ENCODE measurements at regions not wholly inside any gene's neighbourhood (a gene's known extent, or its start where the extent isn't known, plus 50 kb on each side); places are given as distances from the start of the nearest gene placed in this dataset.

GRCh38 chr2:66748939-66749338, 314.0 kb downstream of the MEIS1 start:
- Histone ChIP-seq H3K4me1 (peaks cover 9% of the 10 kb centered on the region), H3K27ac (no peak overlapping the region)

GRCh38 chr2:66749566-66749965, 314.6 kb downstream of the MEIS1 start:
- WGBS, 2 donors: 90 to 95% methylated on average over 1 of the region's 1 CpG
- Histone ChIP-seq H3K4me1 (peaks cover 9% of the 10 kb centered on the region), H3K9me3 (no peaks in the 10 kb centered on the region), H3K4me3 (no peak overlapping the region), H3K27me3 (no peaks in the 10 kb centered on the region), H3K27ac (no peak overlapping the region), H3K36me3 (replicated peaks in 1 of 2; ENCODE audit: insufficient read depth in 1 of 2, low read depth in 2 of 2) (no peaks in the 10 kb centered on the region)
- ATAC-seq (no peak), DNase-seq (no peak)
- intact Hi-C loops (cut with DNase I): no loop called here
- no peak for TF ChIP-seq CTCF (IDR thresholded peaks at IDR 0.05)
- TF ChIP-seq POLR2A (IDR thresholded peaks at IDR 0.05): no peak

More at GRCh38 chr2:66748939-66749338, 314.0 kb downstream of the MEIS1 start:
- Histone ChIP-seq H3K27me3 (no peaks in the 10 kb centered on the region), H3K4me3 (no peak overlapping the region), H3K36me3 (replicated peaks in 1 of 2; ENCODE audit: insufficient read depth in 1 of 2, low read depth in 2 of 2) (no peaks in the 10 kb centered on the region), H3K9me3 (no peaks in the 10 kb centered on the region)
- TF ChIP-seq CTCF (IDR thresholded peaks at IDR 0.05) (no peak), POLR2A (IDR thresholded peaks at IDR 0.05) (no peak)
- intact Hi-C loops (cut with DNase I): no loop called here
- no peak for ATAC-seq
- WGBS, 2 donors: 69 to 74% methylated on average over 3 of the region's 3 CpGs
- DNase-seq: no peak

GRCh38 chr2:66753257-66753656, 318.3 kb downstream of the MEIS1 start:
- DNase-seq: no peak
- Histone ChIP-seq H3K27me3 (no peaks in the 10 kb centered on the region), H3K9me3 (no peaks in the 10 kb centered on the region), H3K27ac (no peak overlapping the region), H3K4me3 (no peak overlapping the region), H3K36me3 (replicated peaks in 1 of 2; ENCODE audit: insufficient read depth in 1 of 2, low read depth in 2 of 2) (no peaks in the 10 kb centered on the region), H3K4me1 (peaks cover 25% of the 10 kb centered on the region)
- intact Hi-C loops (cut with DNase I): no loop called here
- no peak for TF ChIP-seq CTCF (IDR thresholded peaks at IDR 0.05)
- no peak for TF ChIP-seq POLR2A (IDR thresholded peaks at IDR 0.05)
- ATAC-seq: no peak
- WGBS, 2 donors: 66 to 70% methylated on average over 1 of the region's 1 CpG

- WGBS, 2 donors: 79 to 86% methylated on average over 3 of the region's 3 CpGs
- H3K27me3 ChIP-seq: no peaks in the 10 kb centered on the region
- peaks cover 25% of the 10 kb centered on the region for H3K4me1 ChIP-seq
- ATAC-seq (no peak), DNase-seq (no peak)
- intact Hi-C loops (cut with DNase I): no loop called here
- TF ChIP-seq CTCF (IDR thresholded peaks at IDR 0.05): no peak
- no peak for TF ChIP-seq POLR2A (IDR thresholded peaks at IDR 0.05)
- no peak overlapping the region for H3K27ac ChIP-seq
- no peaks in the 10 kb centered on the region for H3K9me3 ChIP-seq
- H3K4me3 ChIP-seq: no peak overlapping the region
- no peaks in the 10 kb centered on the region for H3K36me3 ChIP-seq (replicated peaks in 1 of 2; ENCODE audit: insufficient read depth in 1 of 2, low read depth in 2 of 2)
Measured at GRCh38 chr2:66753660-66754059, 318.7 kb downstream of the MEIS1 start.

- H3K27me3 ChIP-seq: no peaks in the 10 kb centered on the region
- 13 to 19% methylated on average over 1 of the region's 1 CpG for WGBS, 2 donors
- peak; percentile 30 for ATAC-seq
- no peak for TF ChIP-seq CTCF (IDR thresholded peaks at IDR 0.05)
- no peak for TF ChIP-seq POLR2A (IDR thresholded peaks at IDR 0.05)
- no peaks in the 10 kb centered on the region for H3K36me3 ChIP-seq (replicated peaks in 1 of 2; ENCODE audit: insufficient read depth in 1 of 2, low read depth in 2 of 2)
- intact Hi-C loops (cut with DNase I): no loop called here
- H3K27ac ChIP-seq: no peak overlapping the region
- DNase-seq: no peak
- no peaks in the 10 kb centered on the region for H3K9me3 ChIP-seq
- no peak overlapping the region for H3K4me3 ChIP-seq
- H3K4me1 ChIP-seq: peaks cover 25% of the 10 kb centered on the region
Measured at GRCh38 chr2:66755974-66756373, 321.0 kb downstream of the MEIS1 start.
